ENCODE measurements at regions not wholly inside any gene's neighbourhood (a gene's known extent, or its start where the extent isn't known, plus 50 kb on each side); places are given as distances from the start of the nearest gene placed in this dataset.

DNA sequence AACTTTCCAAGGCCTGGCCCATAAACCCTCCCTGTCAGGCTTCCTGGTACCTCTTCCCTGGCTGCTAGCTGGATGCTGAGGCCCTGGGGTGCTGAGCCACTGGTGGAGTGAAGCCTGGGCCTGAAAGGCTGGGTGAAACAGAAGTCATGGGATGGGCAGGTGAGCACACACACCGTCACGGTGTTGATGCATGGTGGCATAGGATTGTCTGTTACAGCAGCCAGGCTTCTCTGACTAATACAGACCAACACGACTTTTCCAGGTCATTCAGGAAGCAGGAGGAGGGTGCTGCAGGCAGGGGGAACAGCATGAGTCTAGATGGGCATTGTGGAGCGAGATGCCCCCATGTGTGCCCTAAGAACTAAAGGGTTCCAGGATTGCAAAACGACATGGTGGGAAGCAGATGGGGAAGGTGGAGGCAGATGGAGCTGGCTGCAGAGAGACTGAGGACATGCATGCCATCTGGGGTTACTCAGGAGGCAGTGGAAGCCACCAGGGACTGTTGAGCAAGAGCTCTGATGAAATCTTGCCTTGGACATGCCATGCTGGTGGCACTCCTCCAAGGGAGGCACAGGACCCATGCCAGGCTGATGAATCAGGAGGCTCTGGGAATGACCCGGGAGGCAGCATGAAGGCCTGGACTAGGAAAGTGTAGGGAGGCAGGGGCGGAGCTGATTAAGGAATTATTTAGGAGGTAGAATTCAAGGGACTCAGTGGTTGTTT lies 480.9 kb downstream of the TSN start:
- peak; percentile 58 for DNase-seq (ENCODE audit: low spot score)

DNA sequence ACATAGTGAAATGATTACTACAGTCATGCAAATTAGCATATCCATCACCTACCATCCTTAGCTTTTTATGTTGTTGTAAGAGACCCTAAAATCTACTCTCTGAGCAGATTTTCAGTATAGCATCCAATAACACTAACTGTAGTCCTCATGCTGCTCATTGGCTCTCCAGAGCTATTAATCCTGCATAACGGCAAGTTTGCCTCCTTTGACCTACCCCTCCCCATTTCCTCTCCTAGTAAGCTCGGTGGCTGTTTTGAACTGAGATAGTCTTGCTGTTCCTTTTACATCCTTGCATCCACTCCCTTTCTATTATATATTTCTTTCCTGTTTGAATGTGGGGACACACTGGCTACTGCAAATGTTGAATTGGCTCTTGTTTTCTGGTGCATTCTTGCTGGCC lies 481.5 kb downstream of the TSN start:
- DNase-seq (ENCODE audit: low spot score) = no peak

DNA sequence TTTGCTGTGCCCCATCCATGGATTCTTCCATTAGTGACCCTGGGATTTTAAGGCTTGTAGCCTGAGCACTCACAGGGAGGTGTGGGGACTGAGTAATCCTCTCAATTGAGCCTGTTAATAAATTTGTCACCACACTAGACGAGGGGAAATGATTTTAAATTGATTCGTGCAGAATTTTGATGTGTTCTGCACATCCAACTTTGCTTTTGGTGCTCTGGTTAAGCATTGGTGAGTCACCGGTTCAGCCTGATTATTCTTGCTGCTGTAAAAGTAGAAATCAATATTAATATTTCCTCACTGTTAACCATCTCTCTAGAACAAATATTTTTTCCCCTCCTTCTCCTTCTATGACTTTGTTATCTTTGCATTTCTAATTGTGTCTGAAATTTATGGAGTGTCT lies 482.0 kb downstream of the TSN start:
- no peak for DNase-seq (ENCODE audit: low spot score)

DNA sequence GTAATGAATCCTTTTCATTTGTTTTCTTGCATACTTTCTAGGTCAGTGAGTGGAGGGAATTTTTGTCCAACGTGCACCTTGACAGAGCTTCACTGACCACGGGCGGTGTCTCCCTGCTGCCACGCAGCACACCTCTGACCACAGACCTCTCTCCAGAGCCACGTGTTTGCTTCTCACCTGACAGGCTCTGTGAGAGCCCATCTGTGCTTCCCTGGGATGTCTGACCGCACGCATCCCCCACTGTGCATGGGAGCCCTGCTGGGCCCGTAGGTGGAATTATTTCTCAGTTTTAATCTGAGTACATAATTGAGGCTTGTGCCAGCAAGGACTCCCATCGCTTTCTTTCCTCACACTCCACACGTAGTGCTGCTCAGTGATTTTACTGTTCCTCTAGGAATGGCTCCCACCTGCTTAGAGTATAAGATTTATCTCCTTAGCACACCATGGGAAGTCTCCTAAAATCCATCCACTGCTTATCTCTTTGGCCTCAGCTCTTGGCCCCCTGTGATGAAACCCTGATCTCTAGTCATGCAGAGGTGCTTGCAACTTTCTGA lies 482.6 kb downstream of the TSN start:
- no peak for DNase-seq (ENCODE audit: low spot score)

DNA sequence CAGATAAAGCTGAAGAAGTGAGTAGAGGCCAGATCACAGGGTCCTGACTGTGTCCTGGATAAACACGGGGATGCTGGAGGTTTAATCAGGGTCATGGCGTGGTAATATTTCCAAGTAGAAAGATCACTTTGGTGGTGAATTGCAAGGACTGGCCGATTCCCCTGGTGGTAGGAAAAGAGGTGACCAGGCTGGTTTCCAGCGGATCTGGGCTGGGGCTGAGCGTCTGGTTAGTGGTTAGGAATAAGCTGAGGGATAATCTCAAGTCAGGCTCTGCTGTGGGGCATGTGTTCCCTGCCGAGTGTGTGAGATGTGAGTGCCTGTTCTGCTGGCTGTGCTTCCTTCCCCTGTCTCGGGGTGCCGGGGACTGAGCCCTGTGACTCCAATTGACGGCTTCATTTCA lies 484.0 kb downstream of the TSN start:
- DNase-seq (ENCODE audit: low spot score) = no peak

DNA sequence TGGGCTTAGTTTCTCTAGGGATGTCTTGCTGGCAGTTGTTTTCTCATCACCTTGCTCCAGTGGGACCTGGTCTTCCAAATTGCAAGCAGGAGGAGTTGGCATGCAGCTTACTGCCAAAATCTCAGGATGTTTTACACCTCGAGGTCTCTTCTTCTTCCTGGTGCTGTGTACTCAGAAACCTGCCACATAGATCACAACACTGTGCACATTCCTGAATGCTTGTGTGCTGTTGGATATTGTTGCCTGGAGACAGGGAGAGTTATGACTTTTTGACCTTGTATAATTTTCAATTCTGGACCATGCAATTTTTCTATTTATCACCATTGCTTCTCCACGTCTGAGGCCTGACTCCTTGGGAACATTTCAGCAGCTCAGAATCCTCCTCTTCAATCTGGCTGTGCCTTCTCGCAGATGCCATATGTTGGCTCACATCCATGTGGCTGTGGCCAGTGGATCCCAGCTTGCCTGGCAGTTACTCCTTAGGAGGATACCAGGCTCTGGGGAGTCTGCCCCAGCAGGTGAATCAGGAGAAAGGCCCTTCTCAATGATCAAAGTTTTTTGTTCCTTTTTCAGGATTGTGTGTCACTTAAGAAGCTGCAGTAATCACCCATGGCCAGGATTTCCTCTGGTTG lies 489.3 kb downstream of the TSN start:
- no peak for DNase-seq (ENCODE audit: low spot score)

DNA sequence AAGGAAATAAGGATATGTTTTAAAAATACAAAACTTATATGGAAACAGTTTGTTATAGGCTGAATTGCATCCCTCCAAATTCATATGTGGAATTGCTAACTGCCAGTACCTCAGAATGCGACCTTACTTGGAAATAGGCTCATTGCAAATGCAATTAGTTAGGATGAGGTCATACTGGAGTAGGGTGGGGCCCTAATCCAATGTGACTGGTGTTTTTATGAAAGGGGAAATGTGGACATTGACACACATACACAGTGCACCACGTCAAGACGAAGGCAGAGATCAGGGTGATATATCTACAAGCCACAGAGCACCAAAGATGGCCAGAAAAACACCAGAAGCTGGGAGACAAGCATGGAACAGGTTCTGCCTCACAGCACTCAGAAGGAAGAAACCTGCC lies 494.2 kb downstream of the TSN start:
- DNase-seq (ENCODE audit: low spot score) = no peak

DNA sequence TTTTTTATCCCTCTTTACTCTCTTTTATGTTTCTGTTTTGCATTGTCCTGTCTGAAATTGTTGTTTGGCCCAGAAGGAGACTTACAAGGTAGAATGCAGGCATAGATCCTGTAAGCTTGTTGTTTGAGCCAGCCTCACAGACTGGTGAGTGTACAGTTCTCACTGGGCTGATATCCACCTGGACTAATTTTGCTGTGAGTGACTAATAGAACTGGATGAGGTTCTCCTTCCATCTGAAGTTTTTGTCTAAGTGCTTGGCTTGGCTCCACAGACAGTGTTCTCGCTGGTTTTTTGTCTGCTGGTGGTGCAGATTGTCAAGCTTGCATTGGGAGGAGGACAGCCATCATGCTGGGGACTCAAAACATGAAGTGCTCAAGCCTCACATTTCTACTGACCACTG lies 495.7 kb downstream of the TSN start:
- no peak for DNase-seq (ENCODE audit: low spot score)

DNA sequence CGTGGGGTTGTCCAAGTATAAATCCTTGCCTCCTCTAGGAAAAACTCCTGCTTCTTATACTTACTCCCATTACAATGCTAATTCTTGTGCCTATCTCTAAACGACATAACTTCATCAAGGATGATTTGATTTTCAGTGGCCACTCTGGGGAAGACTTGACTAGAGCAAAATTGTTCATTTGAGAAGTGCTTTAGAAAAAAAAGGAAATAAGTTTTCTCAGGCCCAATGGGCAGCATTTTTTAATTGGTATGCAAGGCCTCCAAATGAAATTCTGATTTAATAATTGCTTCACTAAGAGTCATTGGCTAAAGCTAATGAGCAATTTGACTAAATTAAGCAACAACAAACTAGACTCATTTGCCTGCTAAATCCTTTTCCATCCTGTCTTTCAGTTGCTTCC lies 496.1 kb downstream of the TSN start:
- no peak for DNase-seq (ENCODE audit: low spot score)

DNA sequence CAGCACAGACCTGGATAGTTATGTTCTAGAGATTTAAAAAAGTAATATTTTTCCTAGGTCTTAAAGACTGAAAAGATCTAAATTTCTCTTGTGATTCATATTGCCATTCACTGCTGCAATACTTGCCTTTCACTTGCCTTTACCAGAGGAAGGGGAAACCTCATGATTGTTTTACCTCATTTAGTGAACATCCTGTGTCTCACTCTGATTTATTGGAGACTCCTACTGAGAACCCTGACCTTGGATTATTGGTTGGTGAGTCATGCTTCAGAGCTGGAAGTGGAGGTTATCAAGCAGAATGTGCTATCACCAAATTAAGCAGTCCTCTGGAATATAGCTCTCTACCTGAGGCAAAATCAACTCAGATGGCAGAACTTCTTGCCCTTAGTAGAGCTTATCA lies 500.5 kb downstream of the TSN start:
- DNase-seq (ENCODE audit: low spot score) = no peak

DNA sequence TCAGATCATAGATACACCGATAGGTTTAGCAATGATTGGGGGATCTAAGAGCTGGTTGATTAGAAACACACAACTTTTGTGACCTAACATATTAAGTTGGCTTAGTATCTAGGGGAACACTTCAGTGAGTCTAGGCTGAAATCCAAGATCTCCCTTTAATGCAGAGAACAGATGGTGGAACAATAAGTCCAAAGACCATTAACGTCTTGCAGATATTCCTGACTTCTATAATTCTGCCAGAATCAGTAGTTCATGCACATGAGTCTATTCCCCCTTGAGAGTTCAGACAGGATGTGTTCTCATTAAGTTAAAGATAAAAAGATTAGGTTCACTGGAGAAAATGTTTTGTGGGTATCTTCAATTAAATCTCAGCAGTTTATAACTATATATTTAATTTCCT lies 506.5 kb downstream of the TSN start:
- no peak for DNase-seq (ENCODE audit: low spot score)

DNA sequence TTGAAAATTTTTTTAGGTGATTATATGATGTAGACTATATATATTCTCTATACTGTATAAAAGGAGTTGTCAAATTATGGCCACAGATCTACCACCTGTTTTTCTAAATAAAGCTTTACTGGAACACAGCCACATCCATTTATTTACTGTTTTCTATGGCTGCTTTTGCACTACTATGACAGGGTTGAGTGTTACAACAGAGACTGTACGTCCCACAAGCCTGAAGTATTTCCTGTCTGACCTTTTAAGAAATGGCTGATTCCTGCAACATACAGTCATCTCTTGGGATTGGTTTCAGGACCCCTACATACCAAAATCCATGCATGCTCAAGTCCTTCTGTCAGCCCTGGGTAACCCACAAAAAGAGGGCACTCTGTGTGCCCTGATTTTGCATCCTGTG lies 508.3 kb downstream of the TSN start:
- no peak for DNase-seq (ENCODE audit: low spot score)

DNA sequence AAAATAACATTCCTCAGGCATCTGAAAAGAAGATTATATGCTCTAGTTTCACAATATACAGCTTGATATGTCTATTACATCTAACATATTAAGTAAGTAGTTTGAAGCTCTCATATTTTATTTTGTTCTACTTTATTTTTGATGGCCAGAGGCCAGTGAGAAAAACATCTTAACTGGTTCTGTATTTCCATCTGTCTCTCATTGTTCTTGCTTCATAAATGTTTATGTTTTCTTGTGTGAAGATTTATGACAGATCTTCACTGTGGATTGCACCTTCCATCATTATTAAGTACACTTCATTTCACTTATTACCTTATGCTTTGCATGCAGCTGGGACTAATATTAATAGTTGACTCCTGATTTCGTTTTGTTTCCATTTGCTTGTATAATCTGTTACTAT lies 511.2 kb downstream of the TSN start:
- DNase-seq (ENCODE audit: low spot score) = no peak

DNA sequence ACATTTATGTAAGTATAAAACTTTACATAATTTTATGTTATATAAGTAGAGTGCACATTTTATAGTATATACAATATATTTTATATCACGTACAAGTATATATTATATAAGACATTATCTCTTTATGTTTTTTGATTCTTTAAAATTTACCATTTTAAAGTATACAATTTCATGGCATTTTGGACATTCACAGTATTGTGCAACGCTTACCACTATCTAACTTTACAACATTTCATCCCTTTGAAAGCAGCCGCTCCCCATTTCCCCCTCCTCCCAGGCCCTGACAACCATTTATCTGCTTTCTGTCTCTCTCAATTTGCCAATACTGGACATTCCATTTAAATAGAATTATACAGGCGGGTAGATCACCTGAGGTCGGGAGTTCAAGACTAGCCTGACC lies 512.5 kb downstream of the TSN start:
- no peak for DNase-seq (ENCODE audit: low spot score)

DNA sequence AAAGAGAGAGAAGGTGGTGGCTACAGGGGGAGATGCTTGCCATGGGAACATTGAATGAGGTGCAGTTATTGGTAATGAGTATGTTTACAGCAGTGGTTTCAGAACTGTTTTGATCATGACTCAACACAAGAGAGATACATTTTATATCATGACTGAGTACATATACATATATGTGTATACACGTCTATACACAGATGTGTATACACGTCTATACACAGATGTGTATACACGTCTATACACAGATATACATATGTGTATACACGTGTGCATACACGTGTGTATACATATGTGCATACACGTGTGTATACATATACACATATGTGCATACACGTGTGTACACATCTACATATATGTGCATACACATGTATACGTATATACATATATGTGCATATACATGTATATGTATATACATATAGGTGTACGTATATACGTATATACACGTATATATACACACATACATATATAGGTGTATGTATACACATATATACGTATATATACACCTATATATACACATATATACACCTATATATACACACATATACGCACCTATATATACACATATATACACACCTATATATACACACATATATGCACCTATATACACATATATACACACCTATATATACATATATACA lies 518.5 kb downstream of the TSN start:
- DNase-seq (ENCODE audit: low spot score) = no peak

DNA sequence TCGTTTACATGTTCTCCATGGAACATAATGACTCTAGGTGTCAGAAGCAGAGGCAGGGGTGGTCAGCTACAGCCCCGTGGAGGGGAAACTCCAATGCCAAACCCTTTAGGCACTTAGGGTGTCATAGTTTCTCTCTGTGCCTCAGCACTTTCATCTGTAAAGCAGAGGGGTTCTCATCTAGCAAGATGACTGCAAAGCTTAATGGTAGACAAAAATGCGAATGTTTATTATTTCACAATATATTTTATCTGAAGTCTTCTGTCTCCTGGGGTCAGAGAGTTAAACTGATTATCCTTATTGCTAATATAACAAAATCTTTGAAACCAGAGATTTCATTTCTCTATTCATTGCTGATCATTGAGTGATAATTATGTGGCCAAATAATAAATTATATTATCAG lies 522.5 kb downstream of the TSN start:
- no peak for DNase-seq (ENCODE audit: low spot score)

DNA sequence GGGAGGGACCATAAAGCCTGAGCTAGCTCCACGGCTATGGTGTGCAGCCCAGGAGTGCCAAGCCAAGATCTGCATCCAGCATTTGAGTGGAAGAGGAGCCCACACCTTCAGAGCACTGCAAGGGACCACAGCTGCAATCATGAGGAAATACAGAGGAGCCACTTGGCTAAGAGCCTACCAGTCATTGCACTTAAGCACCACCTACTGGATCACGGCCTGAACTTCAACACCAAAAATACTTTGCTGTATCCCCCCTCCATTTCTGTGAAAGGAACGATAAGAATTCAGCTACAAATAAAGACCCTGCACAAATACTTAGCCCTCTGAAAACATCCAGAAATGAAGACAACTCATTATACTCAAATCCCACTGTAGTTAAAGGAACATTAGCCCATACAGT lies 545.3 kb downstream of the TSN start:
- DNase-seq (ENCODE audit: low spot score) = no peak

DNA sequence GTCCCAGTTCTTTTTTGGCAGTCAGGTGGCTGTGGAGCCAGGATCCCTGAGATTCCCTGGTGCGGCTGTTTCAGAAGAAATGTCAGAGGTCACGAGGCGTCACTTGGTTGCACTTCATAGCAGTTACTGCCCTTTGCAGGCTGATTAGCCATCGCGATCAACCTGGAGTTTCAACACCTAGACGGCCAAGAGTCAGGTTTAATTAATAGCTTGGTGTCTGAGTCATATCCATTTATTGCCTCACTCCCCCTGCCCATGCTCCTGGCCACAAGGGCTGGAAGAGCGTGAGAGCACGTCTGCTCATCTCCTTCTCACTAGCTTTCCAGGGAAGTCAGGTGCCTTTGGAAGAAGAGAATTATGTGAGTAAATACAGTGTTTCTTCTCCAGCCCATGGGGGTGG lies 552.3 kb downstream of the TSN start:
- no peak for DNase-seq (ENCODE audit: low spot score)

DNA sequence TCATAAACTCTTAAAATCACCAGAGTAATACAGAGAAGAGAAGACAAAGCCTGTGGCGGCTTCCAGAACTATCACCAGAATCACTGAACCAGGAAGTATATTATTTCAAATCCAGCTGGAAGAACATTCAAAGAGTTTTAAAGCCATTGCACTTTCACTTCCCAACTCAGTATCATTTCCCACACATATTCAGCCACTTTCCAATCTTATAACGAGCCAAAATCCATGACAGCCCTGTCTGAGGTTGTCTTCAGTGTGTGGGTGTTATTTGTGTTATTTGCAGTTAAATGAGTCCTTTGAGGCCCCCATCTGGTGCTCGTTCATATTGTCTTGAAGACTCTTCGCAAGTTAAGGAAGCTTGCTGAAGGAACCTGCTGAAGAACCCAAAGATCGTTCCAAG lies 559.9 kb downstream of the TSN start:
- no peak for DNase-seq (ENCODE audit: low spot score)

DNA sequence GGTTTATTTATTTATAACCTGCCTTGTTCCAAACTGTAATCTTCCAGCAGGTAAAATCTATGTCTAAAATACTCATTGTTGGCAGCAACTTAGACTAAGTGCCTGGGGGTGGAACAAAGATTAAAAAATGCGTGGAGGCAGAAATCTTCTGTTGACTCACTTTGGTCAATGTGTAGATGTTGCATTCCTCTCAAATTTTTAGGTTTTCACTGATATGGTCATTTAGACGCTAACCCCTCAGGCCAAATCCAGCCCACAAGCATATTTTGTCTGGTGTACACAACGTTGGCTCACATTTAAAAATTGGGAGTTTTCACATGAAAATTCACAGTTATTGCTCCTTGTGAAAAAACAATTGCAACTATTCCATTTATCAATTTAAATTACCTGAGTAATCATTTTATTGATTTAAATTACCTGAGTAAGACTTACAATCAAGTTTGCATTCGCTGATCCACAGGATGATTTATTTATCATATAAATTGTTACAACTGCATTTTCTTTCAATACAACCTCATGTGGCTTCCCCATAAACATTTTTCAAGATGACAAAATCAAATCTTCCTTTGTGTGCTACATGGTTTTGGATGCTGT lies 564.2 kb downstream of the TSN start:
- no peak for DNase-seq (ENCODE audit: low spot score)

DNA sequence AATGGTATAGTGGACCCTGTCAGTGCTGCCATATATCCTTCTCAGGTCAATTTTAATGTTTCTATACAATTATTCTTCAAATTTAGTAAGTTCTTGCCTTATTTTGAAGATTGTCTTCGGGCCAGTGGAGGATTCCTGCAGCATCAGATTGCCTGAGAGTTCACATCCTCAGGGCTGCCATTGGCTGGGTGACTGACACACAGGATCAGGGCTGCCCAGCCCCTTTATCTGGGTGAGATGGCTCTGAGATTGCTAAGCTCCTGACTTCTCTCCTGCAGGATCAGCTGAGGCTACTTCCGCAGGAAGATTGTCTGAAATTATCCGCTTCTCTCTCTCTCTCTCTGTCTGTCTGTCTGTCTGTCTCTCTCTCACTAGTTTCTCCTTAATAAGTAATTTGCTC lies 567.4 kb downstream of the TSN start:
- no peak for DNase-seq (ENCODE audit: low spot score)

DNA sequence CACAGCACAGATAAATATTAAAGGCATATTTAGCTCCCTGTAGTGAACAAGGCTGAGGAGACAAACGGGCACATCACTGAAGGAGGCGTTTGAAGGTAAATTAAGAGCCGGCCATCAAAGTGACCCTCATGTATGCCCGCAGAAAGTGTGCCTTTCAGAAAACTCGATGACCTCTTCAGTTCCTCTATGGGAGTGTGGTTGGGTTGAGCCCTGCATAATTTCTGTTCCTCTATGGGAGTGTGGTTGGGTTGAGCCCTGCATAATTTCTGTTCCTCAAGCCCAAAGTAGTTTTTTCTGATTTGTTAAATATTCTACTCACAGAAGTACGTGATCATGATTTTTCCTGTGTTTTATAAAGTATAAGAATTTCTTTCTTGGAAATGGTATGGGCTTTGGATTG lies 568.5 kb downstream of the TSN start:
- DNase-seq (ENCODE audit: low spot score) = no peak

DNA sequence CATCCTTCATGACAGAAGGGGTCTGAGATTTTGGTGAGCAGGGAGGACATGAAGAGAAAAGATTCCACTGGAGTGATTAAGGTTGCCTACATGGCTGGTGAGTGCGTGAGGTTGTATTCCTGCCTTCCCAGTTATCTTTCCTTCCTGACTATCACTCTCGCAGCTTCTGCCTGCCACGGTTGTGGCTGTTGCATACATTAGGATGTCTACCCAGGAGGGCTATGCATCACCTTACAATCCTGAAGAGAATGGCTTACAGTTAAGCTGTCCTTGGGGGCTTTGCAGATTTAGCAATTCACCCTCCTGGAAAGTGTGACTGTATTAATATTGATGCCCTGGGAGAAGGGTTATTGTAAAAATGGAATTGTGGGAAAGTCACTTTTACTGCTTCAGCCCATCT lies 571.0 kb downstream of the TSN start:
- no peak for DNase-seq (ENCODE audit: low spot score)
